Activated naive CD8-positive, alpha-beta T cell treated with anti-CD3 and anti-CD28 coated beads for 36 hours (primary cell): ENCODE measurements at regions not wholly inside any gene's neighbourhood (a gene's known extent, or its start where the extent isn't known, plus 50 kb on each side); places are given as distances from the start of the nearest gene placed in this dataset.

Source experiments
- DNase-seq: peaks from one replicate; pipeline ENCODE4 v3.0.0; 2021
- H3K27ac Mint-ChIP-seq: one replicate; pipeline ENCODE4 v1.8.0; 2022; ENCODE audit warnings: mild to moderate bottlenecking, moderate library complexity, mixed read lengths
- H3K27me3 Mint-ChIP-seq: one replicate; pipeline ENCODE4 v1.8.0; 2022; ENCODE audit warnings: mild to moderate bottlenecking, mixed read lengths
- H3K36me3 Mint-ChIP-seq: one replicate; pipeline ENCODE4 v1.8.0; 2021; ENCODE audit warnings: mild to moderate bottlenecking, mixed read lengths
- H3K4me1 Mint-ChIP-seq: one replicate; pipeline ENCODE4 v1.8.0; 2021; ENCODE audit warnings: mixed read lengths
- H3K4me3 Mint-ChIP-seq: one replicate; pipeline ENCODE4 v1.8.0; 2022; ENCODE audit warnings: mild to moderate bottlenecking, moderate library complexity, mixed read lengths
- H3K9me3 Mint-ChIP-seq: one replicate; pipeline ENCODE4 v1.8.0; 2022; ENCODE audit warnings: mixed read lengths

- no peak for DNase-seq
- no peaks in the 10 kb centered on the region for H3K4me1 Mint-ChIP-seq
- no peak overlapping the region for H3K27ac Mint-ChIP-seq
- H3K4me3 Mint-ChIP-seq: no peak overlapping the region
- no peaks in the 10 kb centered on the region for H3K36me3 Mint-ChIP-seq
- peaks cover 1% of the 10 kb centered on the region for H3K9me3 Mint-ChIP-seq
- H3K27me3 Mint-ChIP-seq: peaks cover 13% of the 10 kb centered on the region
These were observed 152.1 kb downstream of the NOC3L start for GRCh38 chr10:94210440-94211168.

- H3K27ac Mint-ChIP-seq: no peak overlapping the region
- H3K27me3 Mint-ChIP-seq: peaks cover 8% of the 10 kb centered on the region
- H3K9me3 Mint-ChIP-seq: no peaks in the 10 kb centered on the region
- no peaks in the 10 kb centered on the region for H3K36me3 Mint-ChIP-seq
- no peak overlapping the region for H3K4me3 Mint-ChIP-seq
- no peaks in the 10 kb centered on the region for H3K4me1 Mint-ChIP-seq
- DNase-seq: no peak
These were observed 151.6 kb downstream of the NOC3L start for GRCh38 chr10:94211169-94211510.

GRCh38 chr10:94213001-94213530, 149.7 kb downstream of the NOC3L start:
- no peak overlapping the region for H3K4me3 Mint-ChIP-seq
- no peak overlapping the region for H3K27ac Mint-ChIP-seq
- no peaks in the 10 kb centered on the region for H3K9me3 Mint-ChIP-seq
- no peaks in the 10 kb centered on the region for H3K36me3 Mint-ChIP-seq
- DNase-seq: no peak
- peaks cover 5% of the 10 kb centered on the region for H3K27me3 Mint-ChIP-seq
- H3K4me1 Mint-ChIP-seq: no peaks in the 10 kb centered on the region

- no peak for DNase-seq
- Mint-ChIP-seq H3K27ac (no peak overlapping the region), H3K36me3 (no peaks in the 10 kb centered on the region), H3K27me3 (peaks cover 5% of the 10 kb centered on the region), H3K9me3 (no peaks in the 10 kb centered on the region), H3K4me3 (no peak overlapping the region), H3K4me1 (no peaks in the 10 kb centered on the region)
These were observed 148.8 kb downstream of the NOC3L start for GRCh38 chr10:94213980-94214379.

GRCh38 chr10:94214481-94214893, 148.3 kb downstream of the NOC3L start:
- no peak overlapping the region for H3K27ac Mint-ChIP-seq
- peaks cover 5% of the 10 kb centered on the region for H3K27me3 Mint-ChIP-seq
- no peaks in the 10 kb centered on the region for H3K4me1 Mint-ChIP-seq
- no peaks in the 10 kb centered on the region for H3K36me3 Mint-ChIP-seq
- DNase-seq: no peak
- H3K4me3 Mint-ChIP-seq: no peak overlapping the region
- H3K9me3 Mint-ChIP-seq: no peaks in the 10 kb centered on the region

GRCh38 chr10:94216201-94216600, 146.5 kb downstream of the NOC3L start:
- Mint-ChIP-seq H3K4me1 (no peaks in the 10 kb centered on the region), H3K9me3 (no peaks in the 10 kb centered on the region), H3K27ac (no peak overlapping the region), H3K36me3 (no peaks in the 10 kb centered on the region), H3K27me3 (peaks cover 5% of the 10 kb centered on the region), H3K4me3 (no peak overlapping the region)
- no peak for DNase-seq

GRCh38 chr10:94217411-94217810, 145.3 kb downstream of the NOC3L start:
- no peaks in the 10 kb centered on the region for H3K9me3 Mint-ChIP-seq
- no peak overlapping the region for H3K4me3 Mint-ChIP-seq
- peaks cover 9% of the 10 kb centered on the region for H3K27me3 Mint-ChIP-seq
- H3K36me3 Mint-ChIP-seq: no peaks in the 10 kb centered on the region
- H3K27ac Mint-ChIP-seq: no peak overlapping the region
- DNase-seq: no peak
- H3K4me1 Mint-ChIP-seq: no peaks in the 10 kb centered on the region

- H3K9me3 Mint-ChIP-seq: no peaks in the 10 kb centered on the region
- H3K27me3 Mint-ChIP-seq: peaks cover 9% of the 10 kb centered on the region
- no peak for DNase-seq
- no peak overlapping the region for H3K4me3 Mint-ChIP-seq
- H3K4me1 Mint-ChIP-seq: no peaks in the 10 kb centered on the region
- H3K27ac Mint-ChIP-seq: no peak overlapping the region
- no peaks in the 10 kb centered on the region for H3K36me3 Mint-ChIP-seq
These were observed 144.1 kb downstream of the NOC3L start for GRCh38 chr10:94218493-94219183.

GRCh38 chr10:94219829-94220228, 142.9 kb downstream of the NOC3L start:
- DNase-seq: no peak

GRCh38 chr10:94220717-94221116, 142.0 kb downstream of the NOC3L start:
- Mint-ChIP-seq H3K27ac (no peak overlapping the region), H3K9me3 (no peaks in the 10 kb centered on the region), H3K36me3 (no peaks in the 10 kb centered on the region), H3K27me3 (peaks cover 9% of the 10 kb centered on the region), H3K4me1 (no peaks in the 10 kb centered on the region), H3K4me3 (no peak overlapping the region)
- no peak for DNase-seq

More at GRCh38 chr10:94219829-94220228, 142.9 kb downstream of the NOC3L start:
- H3K27ac Mint-ChIP-seq: no peak overlapping the region
- peaks cover 9% of the 10 kb centered on the region for H3K27me3 Mint-ChIP-seq
- no peak overlapping the region for H3K4me3 Mint-ChIP-seq
- no peaks in the 10 kb centered on the region for H3K36me3 Mint-ChIP-seq
- H3K4me1 Mint-ChIP-seq: no peaks in the 10 kb centered on the region
- no peaks in the 10 kb centered on the region for H3K9me3 Mint-ChIP-seq

GRCh38 chr10:94223702-94224370, 138.9 kb downstream of the NOC3L start:
- H3K4me3 Mint-ChIP-seq: no peak overlapping the region
- no peaks in the 10 kb centered on the region for H3K9me3 Mint-ChIP-seq
- peaks cover 9% of the 10 kb centered on the region for H3K27me3 Mint-ChIP-seq

GRCh38 chr10:94224656-94225055, 138.1 kb downstream of the NOC3L start:
- Mint-ChIP-seq H3K27ac (no peak overlapping the region), H3K4me1 (no peaks in the 10 kb centered on the region), H3K4me3 (no peak overlapping the region), H3K27me3 (peaks cover 9% of the 10 kb centered on the region), H3K9me3 (no peaks in the 10 kb centered on the region), H3K36me3 (no peaks in the 10 kb centered on the region)
- DNase-seq: no peak

More at GRCh38 chr10:94223702-94224370, 138.9 kb downstream of the NOC3L start:
- H3K4me1 Mint-ChIP-seq: no peaks in the 10 kb centered on the region
- no peaks in the 10 kb centered on the region for H3K36me3 Mint-ChIP-seq
- H3K27ac Mint-ChIP-seq: no peak overlapping the region
- DNase-seq: no peak

GRCh38 chr10:94225589-94225988, 137.2 kb downstream of the NOC3L start:
- Mint-ChIP-seq H3K27ac (no peak overlapping the region), H3K27me3 (peaks cover 9% of the 10 kb centered on the region), H3K9me3 (no peaks in the 10 kb centered on the region), H3K4me1 (no peaks in the 10 kb centered on the region), H3K36me3 (no peaks in the 10 kb centered on the region), H3K4me3 (no peak overlapping the region)
- DNase-seq: no peak

GRCh38 chr10:94230134-94230785, 132.5 kb downstream of the NOC3L start:
- H3K27ac Mint-ChIP-seq: no peak overlapping the region
- no peak overlapping the region for H3K4me3 Mint-ChIP-seq
- DNase-seq: no peak
- H3K36me3 Mint-ChIP-seq: no peaks in the 10 kb centered on the region
- peaks cover 5% of the 10 kb centered on the region for H3K27me3 Mint-ChIP-seq
- no peaks in the 10 kb centered on the region for H3K4me1 Mint-ChIP-seq
- H3K9me3 Mint-ChIP-seq: no peaks in the 10 kb centered on the region
